H1 (cell line): ENCODE measurements at regions not wholly inside any gene's neighbourhood (a gene's known extent, or its start where the extent isn't known, plus 50 kb on each side); places are given as distances from the start of the nearest gene placed in this dataset.
A peak's percentile ranks its signal among the peaks of the same experiment; 100 is the strongest.

ENCODE experiments used
- CTCF ChIA-PET: fragments of 300-600 bp; sonication (Branson Sonifier 250); formaldehyde crosslinking; loops from one replicate; lab custom pipeline; 2021; ENCODE audit not compliant: partially characterized antibody; lab: Charles Lee
- POLR2A ChIA-PET: fragments of 300-600 bp; sonication (Branson Sonifier 250); formaldehyde crosslinking; loops from one replicate; lab custom pipeline; 2021; ENCODE audit warnings: inconsistent platforms; ENCODE audit not compliant: partially characterized antibody; lab: Charles Lee
- DNase-seq, 2 experiments: peaks; one replicate each; pipeline versions ENCODE4 v3.0.0 to v3.0.0-alpha.2; 2010 to 2022; ENCODE audit warnings: low spot score in 2 of 2, low read depth in 1 of 2, mixed read lengths in 1 of 2
- FAIRE-seq: peaks from 2 replicates; lab custom pipeline; 2011; peaks lifted over from hg19 to GRCh38; lab: Jason Lieb, UNC
- H2AFZ ChIP-seq: 2 replicates; pipeline ENCODE4 v1.8.1; 2012; ENCODE audit warnings: low read length, inconsistent platforms
- H2AK5ac ChIP-seq: 2 replicates; pipeline ENCODE4 v1.6.1; 2013; ENCODE audit warnings: low read depth, low read length
- H2BK120ac ChIP-seq: replicated peaks from 2 replicates; pipeline ENCODE3; 2013; ENCODE audit warnings: low read depth, low read length, inconsistent platforms
- H2BK12ac ChIP-seq: 2 replicates; pipeline ENCODE4 v1.6.1; 2013; ENCODE audit warnings: low read depth, low read length
- H2BK15ac ChIP-seq: 2 replicates; pipeline ENCODE4 v1.6.1; 2013; ENCODE audit warnings: low read length
- H2BK20ac ChIP-seq: 2 replicates; pipeline ENCODE4 v1.6.1; 2013; ENCODE audit warnings: low read length
- H2BK5ac ChIP-seq: 2 replicates; pipeline ENCODE4 v1.6.1; 2013; ENCODE audit warnings: low read depth, low read length
- H3K14ac ChIP-seq: 2 replicates; pipeline ENCODE4 v1.6.1; 2013; ENCODE audit warnings: inconsistent platforms; ENCODE audit not compliant: insufficient read length
- H3K18ac ChIP-seq: 2 replicates; pipeline ENCODE4 v1.6.1; 2013; ENCODE audit warnings: low read length; ENCODE audit errors: extremely low read depth
- H3K23ac ChIP-seq: 2 replicates; pipeline ENCODE4 v1.6.1; 2013; ENCODE audit warnings: inconsistent platforms; ENCODE audit not compliant: insufficient read length
- H3K23me2 ChIP-seq: 2 replicates; pipeline ENCODE4 v1.6.1; 2013; ENCODE audit warnings: low read depth, low read length
- H3K27ac ChIP-seq: 2 replicates; pipeline ENCODE4 v1.6.1; 2011; ENCODE audit warnings: low read depth, low read length, inconsistent platforms
- H3K27me3 ChIP-seq, 4 experiments: replicated peaks in 1 of 4; 1 replicate in 1 of 4; 2 replicates in 3 of 4; pipeline versions ENCODE4 v1.6.1 to v1.8.1; 2011 to 2013; ENCODE audit warnings: low read length in 3 of 4, mild to moderate bottlenecking in 3 of 4, inconsistent platforms in 2 of 4, mixed read lengths in 2 of 4, moderate library complexity in 1 of 4; ENCODE audit not compliant: control insufficient read depth in 3 of 4, insufficient read depth in 3 of 4; ENCODE audit errors: extremely low read depth in 1 of 4
- H3K36me3 ChIP-seq, 4 experiments: 2 replicates each; pipeline versions ENCODE4 v1.6.1 to v1.8.1; 2011 to 2013; ENCODE audit warnings: mild to moderate bottlenecking in 4 of 4, low read length in 3 of 4, moderate library complexity in 2 of 4, control low read depth in 1 of 4, inconsistent platforms in 1 of 4; ENCODE audit not compliant: insufficient read depth in 4 of 4, control insufficient read depth in 2 of 4
- H3K4ac ChIP-seq: replicated peaks from 2 replicates; pipeline ENCODE3; 2013; ENCODE audit warnings: low read length, low read depth, mixed read lengths, inconsistent platforms; ENCODE audit not compliant: insufficient read length
- H3K4me1 ChIP-seq, 4 experiments: replicated peaks in 1 of 4; 1 replicate in 1 of 4; 2 replicates in 3 of 4; pipeline versions ENCODE4 v1.6.1 to v1.8.1; 2011 to 2013; ENCODE audit warnings: low read length in 3 of 4, inconsistent platforms in 2 of 4, mixed read lengths in 1 of 4; ENCODE audit not compliant: insufficient read depth in 4 of 4, control insufficient read depth in 3 of 4
- H3K4me2 ChIP-seq, 2 experiments: 2 replicates each; pipeline versions ENCODE4 v1.6.1 to v1.8.1; 2011 to 2013; ENCODE audit warnings: low read depth in 2 of 2, low read length in 2 of 2, control low read depth in 1 of 2, inconsistent platforms in 1 of 2, mild to moderate bottlenecking in 1 of 2; ENCODE audit not compliant: insufficient read depth in 1 of 2
- H3K4me3 ChIP-seq, 4 experiments: fragments of 200-600, 300-600 bp in 1 of 4; sonication (generic), shearing (Covaris generic), sonication (Bioruptor Twin) in 1 of 4; 2 replicates each; pipeline versions ENCODE4 v1.5.1 to v1.8.1; 2011 to 2016; ENCODE audit warnings: low read length in 4 of 4, low read depth in 3 of 4, control low read depth in 2 of 4, inconsistent platforms in 2 of 4, mild to moderate bottlenecking in 2 of 4, mixed read lengths in 1 of 4, moderate library complexity in 1 of 4; ENCODE audit not compliant: insufficient read depth in 2 of 4; ENCODE audit errors: extremely low read depth in 1 of 4
- H3K56ac ChIP-seq: replicated peaks from 2 replicates; pipeline ENCODE3; 2013; ENCODE audit warnings: low read depth, mild to moderate bottlenecking, mixed read lengths, low read length, inconsistent platforms; ENCODE audit not compliant: insufficient read length
- H3K79me1 ChIP-seq: 2 replicates; pipeline ENCODE4 v1.6.1; 2013; ENCODE audit warnings: low read depth, low read length, control low read depth
- H3K79me2 ChIP-seq, 2 experiments: 2 replicates each; pipeline versions ENCODE4 v1.6.1 to v1.8.1; 2012 to 2013; ENCODE audit warnings: low read length in 2 of 2, mild to moderate bottlenecking in 2 of 2, inconsistent platforms in 1 of 2; ENCODE audit not compliant: insufficient read depth in 2 of 2, control insufficient read depth in 1 of 2
- H3K9ac ChIP-seq, 4 experiments: replicated peaks in 1 of 4; 1 replicate in 1 of 4; 2 replicates in 3 of 4; pipeline versions ENCODE4 v1.6.1 to v1.8.1; 2011 to 2013; ENCODE audit warnings: low read depth in 3 of 4, low read length in 3 of 4, control low read depth in 2 of 4, mild to moderate bottlenecking in 2 of 4, moderate library complexity in 2 of 4, inconsistent platforms in 1 of 4; ENCODE audit errors: extremely low read depth in 1 of 4
- H3K9me3 ChIP-seq, 2 experiments: 2 replicates each; pipeline versions ENCODE4 v1.6.1 to v1.8.1; 2012 to 2013; ENCODE audit warnings: mild to moderate bottlenecking in 2 of 2, moderate library complexity in 2 of 2, control low read depth in 1 of 2, inconsistent platforms in 1 of 2, low read depth in 1 of 2, low read length in 1 of 2, mixed read lengths in 1 of 2; ENCODE audit not compliant: insufficient read depth in 2 of 2
- H4K20me1 ChIP-seq, 2 experiments: replicated peaks in 1 of 2; 2 replicates each; pipeline versions ENCODE3 to v1.8.1; 2011 to 2013; ENCODE audit warnings: inconsistent platforms in 2 of 2, low read length in 2 of 2, mild to moderate bottlenecking in 1 of 2; ENCODE audit not compliant: insufficient read depth in 2 of 2, control insufficient read depth in 1 of 2
- H4K5ac ChIP-seq: 2 replicates; pipeline ENCODE4 v1.6.1; 2013; ENCODE audit warnings: low read length, low read depth, mixed read lengths, inconsistent platforms; ENCODE audit not compliant: insufficient read length
- H4K8ac ChIP-seq: 2 replicates; pipeline ENCODE4 v1.8.0; 2013; ENCODE audit warnings: mild to moderate bottlenecking, moderate library complexity, low read length, inconsistent platforms; ENCODE audit not compliant: insufficient read depth; ENCODE audit errors: extremely low read depth
- H4K91ac ChIP-seq: replicated peaks from 2 replicates; pipeline ENCODE3; 2013; ENCODE audit warnings: low read length, mixed read lengths, inconsistent platforms; ENCODE audit not compliant: insufficient read length
- ASH2L ChIP-seq: fragments of 200-600, 300-600 bp; sonication (generic); IDR thresholded peaks from one replicate; pipeline ENCODE4 v1.7.1; 2017; ENCODE audit warnings: low read length
- ATF3 ChIP-seq: IDR thresholded peaks from 2 replicates; pipeline ENCODE4 v1.6.1; 2011; ENCODE audit warnings: low read depth, mild to moderate bottlenecking, low read length; ENCODE audit not compliant: insufficient read depth
- BCL11A ChIP-seq, 2 experiments: IDR thresholded peaks; one replicate each; pipeline ENCODE4 v1.6.1; 2011; ENCODE audit warnings: low read depth in 2 of 2, low read length in 2 of 2, mild to moderate bottlenecking in 2 of 2
- EP300 ChIP-seq, 2 experiments: IDR thresholded peaks; 1 replicate in 1 of 2; 2 replicates in 1 of 2; pipeline ENCODE4 v1.6.1; 2011 to 2012; ENCODE audit warnings: low read depth in 2 of 2, low read length in 2 of 2, mild to moderate bottlenecking in 2 of 2, borderline replicate concordance in 1 of 2, inconsistent platforms in 1 of 2, moderate library complexity in 1 of 2
- KDM4A ChIP-seq: IDR thresholded peaks from one replicate; pipeline ENCODE4 v1.7.1; 2012; ENCODE audit warnings: low read depth, mild to moderate bottlenecking, moderate library complexity, low read length, inconsistent platforms; ENCODE audit not compliant: severe bottlenecking
- NRF1 ChIP-seq: IDR thresholded peaks from 2 replicates; pipeline ENCODE4 v1.6.1; 2011; ENCODE audit warnings: mild to moderate bottlenecking, low read depth, low read length, improper control_type of control experiment
- PHF8 ChIP-seq: fragments of 200-600 bp; sonication (generic); conservative IDR thresholded peaks from 2 replicates; pipeline ENCODE4 v1.7.1; 2012; ENCODE audit warnings: low read depth, mild to moderate bottlenecking, inconsistent platforms, low read length, moderate library complexity
- RBBP5 ChIP-seq: IDR thresholded peaks from 2 replicates; pipeline ENCODE4 v1.7.1; 2012; ENCODE audit warnings: low read depth, mild to moderate bottlenecking, inconsistent platforms, low read length, moderate library complexity, borderline replicate concordance
- SIN3A ChIP-seq, 2 experiments: IDR thresholded peaks in 1 of 2; conservative IDR thresholded peaks in 1 of 2; 2 replicates each; pipeline ENCODE4 v1.6.1; 2011 to 2012; ENCODE audit warnings: low read length in 2 of 2, improper control_type of control experiment in 1 of 2, low read depth in 1 of 2, mild to moderate bottlenecking in 1 of 2
- SP1 ChIP-seq: IDR thresholded peaks from 2 replicates; pipeline ENCODE4 v1.6.1; 2011; ENCODE audit warnings: low read depth, low read length
- TCF12 ChIP-seq: IDR thresholded peaks from 2 replicates; pipeline ENCODE4 v1.6.1; 2011; ENCODE audit warnings: low read depth, mild to moderate bottlenecking, low read length
- WGBS, 2 experiments: shearing (Covaris generic) in 1 of 2; methylation state at CpG; one replicate each; pipeline versions ENCODE4 v1.1.6 to v1.1.7; 2013 to 2015; ENCODE audit warnings: low lambda C conversion rate in 2 of 2, mixed read lengths in 2 of 2, inconsistent platforms in 1 of 2, low coverage in 1 of 2, missing lambda C conversion rate in 1 of 2; ENCODE audit not compliant: insufficient replicate concordance in 2 of 2, insufficient coverage in 1 of 2, insufficient read length in 1 of 2; ENCODE audit errors: extremely low coverage in 1 of 2, missing lambda C conversion rate in 1 of 2; 5-methylcytosine and 5-hydroxymethylcytosine counted together
- TF ChIP-seq, protein P1 (sequence below): IDR thresholded peaks from 2 replicates; pipeline ENCODE4 v1.6.1; 2011; ENCODE audit warnings: low read length, improper control_type of control experiment

DNA sequence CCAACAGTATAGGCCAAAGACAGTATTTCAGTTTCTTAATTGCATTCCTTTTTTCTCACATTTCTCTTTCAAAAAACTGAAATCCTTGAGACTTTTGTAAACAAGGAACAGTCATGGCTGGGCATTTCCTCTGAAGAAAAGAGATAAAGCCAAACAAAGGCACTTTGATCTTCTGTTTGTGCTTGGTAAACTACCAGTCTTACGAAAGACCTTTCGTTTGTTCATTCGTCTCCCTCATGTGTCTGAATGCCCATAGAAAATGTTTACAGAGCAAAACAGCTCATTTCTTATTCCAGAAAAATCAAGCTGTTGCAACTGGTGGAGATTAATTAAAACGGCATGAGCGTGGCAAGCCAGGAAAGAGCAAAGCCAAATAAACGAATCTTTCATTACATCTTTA lies 178.0 kb downstream of the GASK1B start:
- Histone ChIP-seq H3K4me3 (no peak overlapping the region), H3K27ac (no peak overlapping the region), H3K9me3 (no peaks in the 10 kb centered on the region), H2AFZ (peak overlapping the region; percentile 68; the same call in 1 of the 2 replicates), H4K91ac (no peak overlapping the region), H3K27me3 (no peaks in the 10 kb centered on the region), H2BK20ac (no peak overlapping the region), H3K56ac (no peak overlapping the region), H2AK5ac (no peak overlapping the region), H2BK12ac (no peak overlapping the region), H2BK5ac (no peak overlapping the region), H4K5ac (no peak overlapping the region), H3K9ac (no peak overlapping the region), H3K79me1 (no peaks in the 10 kb centered on the region), H3K23me2 (no peaks in the 10 kb centered on the region), H3K4me2 (no peak overlapping the region), H3K79me2 (no peaks in the 10 kb centered on the region), H3K18ac (no peak overlapping the region), H3K4ac (no peak overlapping the region), H4K20me1 (no peaks in the 10 kb centered on the region), H3K36me3 (no peaks in the 10 kb centered on the region), H4K8ac (no peak overlapping the region), H3K23ac (no peak overlapping the region), H2BK15ac (no peak overlapping the region), H2BK120ac (no peak overlapping the region), H3K4me1 (no peaks in the 10 kb centered on the region), H3K14ac (no peak overlapping the region)
- DNase-seq = no peak
- 90% methylated on average over 6 of the region's 6 CpGs; no CpG with 5 or more reads in 1 of the 2 experiments for WGBS, 2 experiments
- no peak for FAIRE-seq
- ChIA-PET CTCF (interaction anchor here (0.6 to 1.1 kb wide), 3 partner anchors 172 to 177 kb away, joined by 3 read pairs; no protein-coding TSS in a partner anchor), POLR2A (no interaction called here)
- TF ChIP-seq NRF1 (no peak), ASH2L (no peak), ATF3 (no peak), RBBP5 (no peak), BCL11A (IDR thresholded peaks at IDR 0.05; ENCODE audit: low read depth in 2 of 2, low read length in 2 of 2) (no peak), SP1 (no peak), KDM4A (no peak), SIN3A (conservative IDR thresholded peaks at IDR 0.05 in 1 of 2, IDR thresholded peaks at IDR 0.05 in 1 of 2; ENCODE audit: low read depth in 1 of 2, low read length in 2 of 2) (no peak), PHF8 (no peak), EP300 (IDR thresholded peaks at IDR 0.05; ENCODE audit: borderline replicate concordance in 1 of 2, low read depth in 2 of 2, low read length in 2 of 2) (no peak), TCF12 (no peak)
- TF ChIP-seq, protein P1, sequence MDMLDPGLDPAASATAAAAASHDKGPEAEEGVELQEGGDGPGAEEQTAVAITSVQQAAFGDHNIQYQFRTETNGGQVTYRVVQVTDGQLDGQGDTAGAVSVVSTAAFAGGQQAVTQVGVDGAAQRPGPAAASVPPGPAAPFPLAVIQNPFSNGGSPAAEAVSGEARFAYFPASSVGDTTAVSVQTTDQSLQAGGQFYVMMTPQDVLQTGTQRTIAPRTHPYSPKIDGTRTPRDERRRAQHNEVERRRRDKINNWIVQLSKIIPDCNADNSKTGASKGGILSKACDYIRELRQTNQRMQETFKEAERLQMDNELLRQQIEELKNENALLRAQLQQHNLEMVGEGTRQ = no peak
